Choroid plexus epithelial cell (primary cell): ENCODE measurements at regions not wholly inside any gene's neighbourhood (a gene's known extent, or its start where the extent isn't known, plus 50 kb on each side); places are given as distances from the start of the nearest gene placed in this dataset.

Experiments used
- DNase-seq: peaks from one replicate; pipeline ENCODE4 v3.0.0-alpha.2; 2010; ENCODE audit warnings: low read depth
- H3K4me3 ChIP-seq: 2 replicates; pipeline ENCODE4 v1.5.1; 2011; ENCODE audit warnings: low read depth, mild to moderate bottlenecking, control low read depth, low read length, moderate library complexity
- TF ChIP-seq, protein P1 (sequence below): conservative IDR thresholded peaks from 2 replicates; pipeline ENCODE4 v1.5.1; 2011; ENCODE audit warnings: low read depth, mild to moderate bottlenecking, control low read depth, inconsistent platforms, low read length, moderate library complexity

DNA sequence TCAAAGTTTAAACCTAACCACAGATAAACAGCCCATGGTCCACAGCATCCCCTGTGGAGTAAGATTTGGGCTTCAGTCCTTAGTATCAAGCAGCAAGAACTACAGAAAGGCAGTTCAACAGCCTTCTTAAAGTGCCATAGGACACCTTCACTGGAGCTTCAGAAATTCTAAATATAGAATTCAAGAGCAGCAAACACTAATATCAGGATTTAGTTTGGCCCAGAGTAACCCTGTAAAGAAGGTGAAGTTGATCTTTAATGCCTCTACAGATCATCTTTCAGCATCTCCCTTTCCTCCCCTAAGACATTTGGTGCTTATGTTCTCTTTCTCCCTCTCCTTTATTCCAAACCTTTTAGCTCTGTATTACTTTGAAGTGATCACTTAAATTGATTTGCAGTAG is 59.5 kb upstream of the ARHGAP5 start:
- H3K4me3 ChIP-seq: no peak overlapping the region
- TF ChIP-seq, protein P1, sequence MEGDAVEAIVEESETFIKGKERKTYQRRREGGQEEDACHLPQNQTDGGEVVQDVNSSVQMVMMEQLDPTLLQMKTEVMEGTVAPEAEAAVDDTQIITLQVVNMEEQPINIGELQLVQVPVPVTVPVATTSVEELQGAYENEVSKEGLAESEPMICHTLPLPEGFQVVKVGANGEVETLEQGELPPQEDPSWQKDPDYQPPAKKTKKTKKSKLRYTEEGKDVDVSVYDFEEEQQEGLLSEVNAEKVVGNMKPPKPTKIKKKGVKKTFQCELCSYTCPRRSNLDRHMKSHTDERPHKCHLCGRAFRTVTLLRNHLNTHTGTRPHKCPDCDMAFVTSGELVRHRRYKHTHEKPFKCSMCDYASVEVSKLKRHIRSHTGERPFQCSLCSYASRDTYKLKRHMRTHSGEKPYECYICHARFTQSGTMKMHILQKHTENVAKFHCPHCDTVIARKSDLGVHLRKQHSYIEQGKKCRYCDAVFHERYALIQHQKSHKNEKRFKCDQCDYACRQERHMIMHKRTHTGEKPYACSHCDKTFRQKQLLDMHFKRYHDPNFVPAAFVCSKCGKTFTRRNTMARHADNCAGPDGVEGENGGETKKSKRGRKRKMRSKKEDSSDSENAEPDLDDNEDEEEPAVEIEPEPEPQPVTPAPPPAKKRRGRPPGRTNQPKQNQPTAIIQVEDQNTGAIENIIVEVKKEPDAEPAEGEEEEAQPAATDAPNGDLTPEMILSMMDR: no peak
- peak; percentile 46 for DNase-seq

GRCh38 chr14:32018391-32019092 is 58.6 kb upstream of the ARHGAP5 start:
- DNase-seq: no peak
- H3K4me3 ChIP-seq: no peak overlapping the region
- TF ChIP-seq, protein P1: no peak

DNA sequence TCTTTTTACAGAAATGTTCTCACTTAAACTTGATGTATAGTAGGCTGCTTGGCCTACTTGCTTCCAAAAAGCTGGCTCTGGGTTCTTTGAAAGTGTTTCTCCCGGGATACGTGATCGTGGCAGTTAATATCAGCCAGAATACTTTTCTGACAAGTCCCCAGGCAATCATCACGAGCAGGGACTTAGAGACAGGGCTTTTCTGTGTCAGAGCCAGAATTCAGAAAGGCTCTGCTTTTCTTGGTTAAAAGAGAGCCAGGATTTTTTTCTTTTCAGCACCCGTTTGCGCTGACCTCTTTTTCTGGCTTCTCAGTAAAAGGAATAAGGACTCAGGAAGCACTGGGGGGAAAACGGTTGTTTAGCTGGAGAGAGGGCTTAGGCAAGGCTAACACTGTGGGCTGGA is 57.8 kb upstream of the ARHGAP5 start:
- DNase-seq: no peak
- H3K4me3 ChIP-seq: no peak overlapping the region
- TF ChIP-seq, protein P1: no peak

GRCh38 chr14:32020882-32021281 is 56.2 kb upstream of the ARHGAP5 start:
- TF ChIP-seq, protein P1: no peak
- H3K4me3 ChIP-seq: no peak overlapping the region
- no peak for DNase-seq

DNA sequence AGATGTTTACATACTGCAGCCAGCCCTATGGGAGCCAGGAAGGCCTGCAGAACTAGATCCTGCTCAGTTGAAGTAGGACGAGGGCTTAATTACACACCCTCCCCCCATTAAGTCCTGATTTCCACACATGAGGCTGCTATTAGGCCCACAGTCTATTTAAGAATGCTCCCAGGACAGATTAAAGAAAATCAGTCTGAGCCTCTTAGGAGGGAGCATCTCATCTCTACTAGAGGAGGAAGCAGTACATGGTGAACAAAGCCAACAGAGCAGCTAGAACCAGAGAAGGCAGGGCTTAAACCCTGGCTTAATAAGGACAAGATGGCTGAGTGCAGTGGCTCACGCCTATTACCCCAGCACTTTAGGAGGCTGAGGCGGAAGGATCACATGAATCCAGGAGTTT is 55.8 kb upstream of the ARHGAP5 start:
- TF ChIP-seq, protein P1: no peak
- DNase-seq: no peak
- no peak overlapping the region for H3K4me3 ChIP-seq

DNA sequence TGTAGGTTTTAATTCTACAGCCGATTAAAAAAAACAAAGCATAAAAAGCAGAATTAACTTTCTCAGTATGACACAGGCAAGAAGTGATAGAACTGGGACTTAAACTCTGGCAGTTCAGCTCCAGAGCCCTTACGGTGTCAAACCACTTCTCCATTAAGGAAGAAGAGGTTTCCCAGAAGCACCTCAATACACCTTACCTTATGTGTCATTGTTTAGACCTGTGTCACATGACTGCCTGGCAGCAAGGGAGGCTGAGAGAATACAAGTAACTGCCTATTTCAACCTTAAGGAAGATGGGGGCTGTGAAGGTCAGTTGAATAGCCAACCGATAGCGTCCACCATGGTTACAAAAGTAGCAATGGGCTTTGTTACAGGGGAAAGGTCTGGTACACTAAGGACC is 54.6 kb upstream of the ARHGAP5 start:
- no peak for DNase-seq
- H3K4me3 ChIP-seq: no peak overlapping the region
- TF ChIP-seq, protein P1: no peak

GRCh38 chr14:32022938-32023466 is 54.1 kb upstream of the ARHGAP5 start:
- TF ChIP-seq, protein P1: no peak
- DNase-seq: peak; percentile 79
- H3K4me3 ChIP-seq: no peak overlapping the region
